ENCODE measurements at regions not wholly inside any gene's neighbourhood (a gene's known extent, or its start where the extent isn't known, plus 50 kb on each side); places are given as distances from the start of the nearest gene placed in this dataset.

- TF ChIP-seq SAP30 (IDR thresholded peaks at IDR 0.05; ENCODE audit: insufficient read depth, insufficient replicate concordance, low read length) (no peak), SUZ12 (IDR thresholded peaks at IDR 0.05; ENCODE audit: low read length) (no peak), POLR2A (IDR thresholded peaks at IDR 0.05; ENCODE audit: control extremely low read depth in 1 of 2, low read depth in 2 of 2, low read length in 2 of 2) (no peak), TEAD4 (IDR thresholded peaks at IDR 0.05; ENCODE audit: low read depth, low read length) (no peak), BRCA1 (IDR thresholded peaks at IDR 0.05; ENCODE audit: low read depth, low read length) (no peak), YY1 (IDR thresholded peaks at IDR 0.05; ENCODE audit: low read depth, low read length) (no peak)
Measured at GRCh38 chr3:197354568-197355001, 56.2 kb upstream of the DLG1 start (continued).

All from H1 (cell line).